Vagina (tissue), 2 donors: ENCODE measurements at regions not wholly inside any gene's neighbourhood (a gene's known extent, or its start where the extent isn't known, plus 50 kb on each side); places are given as distances from the start of the nearest gene placed in this dataset.

ENCODE experiments used
- DNase-seq, 2 donors: peaks; one replicate each; pipeline ENCODE4 v3.0.0-alpha.2; 2017; ENCODE audit errors: extremely low spot score in 2 of 2
- H3K27ac ChIP-seq: fragments of 200-600 bp; sonication (generic); one replicate; pipeline ENCODE4 v1.5.1; 2019
- H3K27me3 ChIP-seq: fragments of 200-600 bp; sonication (generic); one replicate; pipeline ENCODE4 v1.5.1; 2019
- H3K36me3 ChIP-seq, 2 donors: fragments of 200-600 bp; sonication (generic); one replicate each; pipeline ENCODE4 v1.5.1; 2017 to 2019
- H3K4me1 ChIP-seq: fragments of 200-600 bp; sonication (generic); one replicate; pipeline ENCODE4 v1.5.1; 2019
- H3K4me3 ChIP-seq, 2 donors: fragments of 200-600 bp; sonication (generic); 1 replicate in 1 of 2; 2 replicates in 1 of 2; pipeline ENCODE4 v1.5.1; 2016 to 2019
- H3K9me3 ChIP-seq: fragments of 200-600 bp; sonication (generic); one replicate; pipeline ENCODE4 v1.5.1; 2019
- CTCF ChIP-seq, 3 experiments: fragments of 450-650 bp in 2 of 3; fragments of 200-600 bp in 1 of 3; sonication (generic) in 1 of 3; IDR thresholded peaks; one replicate each; pipeline ENCODE4 v1.5.1; 2017 to 2019; ENCODE audit warnings: antibody characterized with exemption in 3 of 3, mild to moderate bottlenecking in 2 of 3, moderate library complexity in 2 of 3
- POLR2A ChIP-seq, 2 donors: fragments of 450-650 bp; IDR thresholded peaks; one replicate each; pipeline ENCODE4 v1.6.1; 2017; ENCODE audit warnings: antibody characterized with exemption in 2 of 2, mild to moderate bottlenecking in 2 of 2, moderate library complexity in 2 of 2
- POLR2AphosphoS5 ChIP-seq, 2 donors: sonication (generic); formaldehyde crosslinking; IDR thresholded peaks; one replicate each; pipeline ENCODE4 v1.9.0; 2017; ENCODE audit warnings: antibody characterized with exemption in 2 of 2, mild to moderate bottlenecking in 2 of 2, low read depth in 1 of 2; ENCODE audit not compliant: insufficient read depth in 1 of 2
- intact Hi-C: fragments of 100-400 bp; cut with DNase I; formaldehyde crosslinking; loops from one replicate; pipeline ENCODE4 v1.15.1; 2023

DNA sequence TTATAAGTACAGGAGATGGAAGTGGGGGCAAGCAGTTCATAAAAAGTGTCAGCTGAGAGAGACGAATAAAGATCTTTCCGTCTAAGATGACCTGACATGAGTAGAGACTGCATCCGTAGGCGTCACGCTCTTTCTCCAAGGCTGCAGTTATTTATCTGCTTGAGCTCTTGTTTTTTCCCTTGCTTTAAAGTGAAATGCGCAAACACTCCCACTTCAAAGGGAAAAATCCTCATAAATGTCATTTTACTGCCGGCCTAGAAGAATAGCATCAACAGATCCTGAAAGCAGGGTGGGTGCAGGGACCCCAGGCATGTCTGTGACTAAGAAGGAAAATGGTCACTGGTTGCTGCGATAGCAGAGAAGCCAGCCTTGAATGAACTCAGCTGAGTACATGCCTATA is 647.4 kb downstream of the MED13L start:
- Histone ChIP-seq H3K4me1 (no peaks in the 10 kb centered on the region), H3K27ac (no peak overlapping the region), H3K9me3 (no peaks in the 10 kb centered on the region), H3K4me3 (no peak overlapping the region), H3K27me3 (no peaks in the 10 kb centered on the region), H3K36me3 (no peaks in the 10 kb centered on the region)
- intact Hi-C loops = no loop called here
- DNase-seq = no peak
- TF ChIP-seq CTCF (IDR thresholded peaks at IDR 0.05) (no peak), POLR2A (IDR thresholded peaks at IDR 0.05) (no peak), POLR2AphosphoS5 (IDR thresholded peaks at IDR 0.05; ENCODE audit: insufficient read depth in 1 of 2, low read depth in 1 of 2) (no peak)

DNA sequence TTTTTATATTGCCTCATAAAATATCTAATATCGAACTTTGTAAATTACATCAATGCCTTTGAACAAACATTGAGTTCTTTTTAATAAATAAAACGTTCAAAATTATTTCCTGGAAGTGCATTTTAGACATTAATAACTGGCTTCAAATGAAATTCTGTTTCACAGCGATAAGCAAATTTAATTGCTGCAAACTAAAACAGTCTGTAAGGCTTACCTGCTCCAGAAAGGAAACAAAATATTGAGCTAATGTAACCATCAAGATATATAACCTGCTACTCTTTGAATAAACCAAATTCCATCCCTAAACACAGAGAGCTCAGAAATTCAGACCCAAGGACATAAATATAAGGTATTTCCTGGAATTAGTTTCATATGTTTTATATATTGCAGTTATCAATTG is 651.3 kb downstream of the MED13L start:
- no peaks in the 10 kb centered on the region for H3K4me1 ChIP-seq
- no peak for DNase-seq
- intact Hi-C loops = no loop called here
- no peak overlapping the region for H3K4me3 ChIP-seq
- no peak overlapping the region for H3K27ac ChIP-seq
- H3K27me3 ChIP-seq = no peaks in the 10 kb centered on the region
- H3K36me3 ChIP-seq = no peaks in the 10 kb centered on the region
- H3K9me3 ChIP-seq = no peaks in the 10 kb centered on the region
- TF ChIP-seq CTCF (IDR thresholded peaks at IDR 0.05) = no peak
- TF ChIP-seq POLR2A (IDR thresholded peaks at IDR 0.05) = no peak
- TF ChIP-seq POLR2AphosphoS5 (IDR thresholded peaks at IDR 0.05; ENCODE audit: insufficient read depth in 1 of 2, low read depth in 1 of 2) = no peak

DNA sequence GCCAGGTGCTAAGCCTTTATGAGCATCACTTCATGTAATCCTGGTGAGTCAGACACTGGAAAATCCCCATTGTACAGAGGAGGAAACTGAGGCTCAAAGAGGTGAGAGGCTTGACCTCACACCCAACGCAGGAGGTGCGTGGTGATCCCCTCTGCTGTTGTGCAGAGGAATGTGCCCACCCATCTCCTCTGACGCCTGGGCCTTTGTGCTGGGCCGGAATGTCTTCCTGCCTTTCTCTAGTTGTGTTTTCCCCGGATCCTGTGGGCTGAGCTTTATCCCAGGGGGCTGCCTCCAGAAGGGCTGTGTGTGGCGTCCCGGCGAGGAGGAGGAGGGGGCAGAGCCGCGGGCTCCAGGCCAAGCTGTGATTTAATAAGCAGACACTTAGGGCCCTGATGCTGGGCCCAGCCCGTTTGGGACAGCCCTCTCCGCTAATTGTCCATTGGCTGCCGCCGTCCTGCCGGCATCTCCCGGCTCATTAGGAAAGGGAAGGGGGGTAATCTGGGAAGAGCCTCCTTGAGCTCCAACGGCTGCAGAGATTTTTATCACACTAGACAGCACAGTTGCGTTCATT is 653.6 kb downstream of the MED13L start:
- Histone ChIP-seq H3K27me3 (no peaks in the 10 kb centered on the region), H3K4me3 (no peak overlapping the region), H3K4me1 (no peaks in the 10 kb centered on the region), H3K36me3 (no peaks in the 10 kb centered on the region), H3K27ac (no peak overlapping the region), H3K9me3 (no peaks in the 10 kb centered on the region)
- TF ChIP-seq CTCF (IDR thresholded peaks at IDR 0.05) (no peak), POLR2AphosphoS5 (IDR thresholded peaks at IDR 0.05; ENCODE audit: insufficient read depth in 1 of 2, low read depth in 1 of 2) (peak in 1 of 2 donors; percentile 17)
- intact Hi-C loops = no loop called here
- no peak for DNase-seq

- no peaks in the 10 kb centered on the region for H3K36me3 ChIP-seq
- intact Hi-C loops = no loop called here
- no peaks in the 10 kb centered on the region for H3K4me1 ChIP-seq
- no peak for TF ChIP-seq POLR2A (IDR thresholded peaks at IDR 0.05)
- no peak for TF ChIP-seq CTCF (IDR thresholded peaks at IDR 0.05)
- no peak for TF ChIP-seq POLR2AphosphoS5 (IDR thresholded peaks at IDR 0.05; ENCODE audit: insufficient read depth in 1 of 2, low read depth in 1 of 2)
- no peak overlapping the region for H3K4me3 ChIP-seq
- H3K9me3 ChIP-seq = no peaks in the 10 kb centered on the region
- no peak for DNase-seq
- H3K27ac ChIP-seq = no peak overlapping the region
- no peaks in the 10 kb centered on the region for H3K27me3 ChIP-seq
Measured at GRCh38 chr12:115623275-115623674, 654.2 kb downstream of the MED13L start.

DNA sequence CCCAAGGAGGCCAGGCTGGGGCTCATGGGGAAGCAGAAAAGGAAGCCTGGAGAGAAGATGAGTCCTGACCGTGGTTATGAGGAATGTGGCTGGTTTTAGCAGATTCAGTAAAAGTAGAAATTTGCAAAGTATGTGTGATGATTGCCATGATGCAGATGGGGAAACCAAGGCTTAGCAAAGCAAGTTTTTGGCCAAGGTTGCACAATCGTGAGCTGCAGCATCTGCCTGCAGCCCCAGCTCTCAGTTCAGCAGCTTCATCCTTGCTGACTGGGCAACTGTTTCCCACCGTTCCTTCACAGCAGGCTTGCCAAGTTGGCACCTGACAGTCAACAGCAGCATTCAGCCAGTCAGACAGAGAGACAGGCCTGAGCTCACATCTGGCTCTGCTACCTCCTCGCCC is 656.7 kb downstream of the MED13L start:
- Histone ChIP-seq H3K4me3 (no peak overlapping the region), H3K27ac (no peak overlapping the region), H3K36me3 (no peaks in the 10 kb centered on the region), H3K27me3 (no peaks in the 10 kb centered on the region), H3K4me1 (no peaks in the 10 kb centered on the region), H3K9me3 (no peaks in the 10 kb centered on the region)
- no peak for TF ChIP-seq POLR2A (IDR thresholded peaks at IDR 0.05)
- no peak for DNase-seq
- intact Hi-C loops = no loop called here
